IPS-20b (cell line): ENCODE measurements at regions not wholly inside any gene's neighbourhood (a gene's known extent, or its start where the extent isn't known, plus 50 kb on each side); places are given as distances from the start of the nearest gene placed in this dataset.
"Not testable (repeated sequence)": the region's sequence is repeated elsewhere in the genome, so short reads cannot be mapped to it uniquely, and the experiment has no call there.

Source experiments
- H3K27ac ChIP-seq: one replicate; pipeline ENCODE4 v1.5.1; 2013; ENCODE audit warnings: low read length
- H3K27me3 ChIP-seq: 2 replicates; pipeline ENCODE4 v1.6.1; 2013; ENCODE audit warnings: mild to moderate bottlenecking, low read length, inconsistent platforms; ENCODE audit not compliant: insufficient read depth
- H3K36me3 ChIP-seq: 2 replicates; pipeline ENCODE4 v1.6.1; 2013; ENCODE audit warnings: low read depth, mild to moderate bottlenecking, inconsistent platforms, low read length, moderate library complexity; ENCODE audit not compliant: insufficient read depth
- H3K4me1 ChIP-seq: 2 replicates; pipeline ENCODE4 v1.6.1; 2013; ENCODE audit warnings: mild to moderate bottlenecking, control low read depth, inconsistent platforms, low read length, moderate library complexity; ENCODE audit not compliant: insufficient read depth
- H3K4me3 ChIP-seq: 2 replicates; pipeline ENCODE4 v1.5.1; 2013; ENCODE audit warnings: mild to moderate bottlenecking, low read length, inconsistent platforms
- H3K9ac ChIP-seq: 2 replicates; pipeline ENCODE4 v1.6.1; 2013; ENCODE audit warnings: low read depth, mild to moderate bottlenecking, inconsistent platforms, low read length, moderate library complexity
- H3K9me3 ChIP-seq: 2 replicates; pipeline ENCODE4 v1.6.1; 2013; ENCODE audit warnings: mild to moderate bottlenecking, low read depth, low read length, inconsistent platforms; ENCODE audit not compliant: insufficient read depth

- H3K27ac ChIP-seq, result peak overlapping the region; percentile 85
- no peaks in the 10 kb centered on the region for H3K9me3 ChIP-seq
- peak overlapping the region; percentile 26; the same call in 1 of the 2 replicates for H3K4me3 ChIP-seq
- peak overlapping the region; percentile 19; the same call in 1 of the 2 replicates for H3K9ac ChIP-seq
- H3K27me3 ChIP-seq, result no peaks in the 10 kb centered on the region
- no peaks in the 10 kb centered on the region for H3K36me3 ChIP-seq
- peaks cover 26% of the 10 kb centered on the region for H3K4me1 ChIP-seq
Measured at GRCh38 chr9:78438211-78438610, 141.3 kb downstream of the PSAT1 start.

GRCh38 chr9:78438780-78439179 lies 141.9 kb downstream of the PSAT1 start:
- no peaks in the 10 kb centered on the region for H3K36me3 ChIP-seq
- no peaks in the 10 kb centered on the region for H3K27me3 ChIP-seq
- peaks cover 26% of the 10 kb centered on the region for H3K4me1 ChIP-seq
- H3K4me3 ChIP-seq, result peak overlapping the region; percentile 26; the same call in 1 of the 2 replicates
- no peaks in the 10 kb centered on the region for H3K9me3 ChIP-seq
- peak overlapping the region; percentile 85 for H3K27ac ChIP-seq
- peak overlapping the region; percentile 19; the same call in 1 of the 2 replicates for H3K9ac ChIP-seq

GRCh38 chr9:78439190-78439865 lies 142.4 kb downstream of the PSAT1 start:
- peak overlapping the region; percentile 19; the same call in 1 of the 2 replicates for H3K9ac ChIP-seq
- no peaks in the 10 kb centered on the region for H3K36me3 ChIP-seq
- H3K4me1 ChIP-seq, result peaks cover 26% of the 10 kb centered on the region
- H3K27me3 ChIP-seq, result no peaks in the 10 kb centered on the region
- H3K4me3 ChIP-seq, result peak overlapping the region; percentile 34; the same call in 1 of the 2 replicates
- H3K9me3 ChIP-seq, result no peaks in the 10 kb centered on the region
- H3K27ac ChIP-seq, result peak overlapping the region; percentile 85

- no peaks in the 10 kb centered on the region for H3K9me3 ChIP-seq
- H3K9ac ChIP-seq, result peak overlapping the region; percentile 36; the same call in 1 of the 2 replicates
- peak overlapping the region; percentile 34; the same call in 1 of the 2 replicates for H3K4me3 ChIP-seq
- H3K27me3 ChIP-seq, result no peaks in the 10 kb centered on the region
- no peaks in the 10 kb centered on the region for H3K36me3 ChIP-seq
- peaks cover 26% of the 10 kb centered on the region for H3K4me1 ChIP-seq
- H3K27ac ChIP-seq, result peak overlapping the region; percentile 9
Measured at GRCh38 chr9:78439866-78440830, 143.2 kb downstream of the PSAT1 start.

GRCh38 chr9:78441396-78441795 lies 144.5 kb downstream of the PSAT1 start:
- Histone ChIP-seq H3K4me3 (no peak overlapping the region), H3K9ac (no peak overlapping the region), H3K27ac (no peak overlapping the region), H3K9me3 (no peaks in the 10 kb centered on the region), H3K4me1 (peaks cover 26% of the 10 kb centered on the region), H3K36me3 (no peaks in the 10 kb centered on the region), H3K27me3 (no peaks in the 10 kb centered on the region)

- no peaks in the 10 kb centered on the region for H3K27me3 ChIP-seq
- H3K27ac ChIP-seq, result no peak overlapping the region
- no peak overlapping the region for H3K4me3 ChIP-seq
- H3K4me1 ChIP-seq, result peaks cover 26% of the 10 kb centered on the region
- H3K9ac ChIP-seq, result no peak overlapping the region
- no peaks in the 10 kb centered on the region for H3K9me3 ChIP-seq
- H3K36me3 ChIP-seq, result no peaks in the 10 kb centered on the region
Measured at GRCh38 chr9:78441822-78442431, 145.0 kb downstream of the PSAT1 start.

- H3K9ac ChIP-seq, H3K9me3 ChIP-seq, H3K4me3 ChIP-seq, H3K27ac ChIP-seq, H3K27me3 ChIP-seq, H3K36me3 ChIP-seq: not testable (repeated sequence)
- peaks cover 26% of the 10 kb centered on the region for H3K4me1 ChIP-seq
Measured at GRCh38 chr9:78442577-78442976, 145.7 kb downstream of the PSAT1 start.

- no peak overlapping the region for H3K9ac ChIP-seq
- H3K27me3 ChIP-seq, result no peaks in the 10 kb centered on the region
- H3K9me3 ChIP-seq, result no peaks in the 10 kb centered on the region
- H3K36me3 ChIP-seq, result no peaks in the 10 kb centered on the region
- no peak overlapping the region for H3K4me3 ChIP-seq
- H3K27ac ChIP-seq, result no peak overlapping the region
- H3K4me1 ChIP-seq, result peaks cover 12% of the 10 kb centered on the region; the same call in 1 of the 2 replicates
Measured at GRCh38 chr9:78443946-78444345, 147.0 kb downstream of the PSAT1 start.

- Histone ChIP-seq H3K4me1 (peaks cover 11% of the 10 kb centered on the region), H3K9me3 (no peaks in the 10 kb centered on the region), H3K9ac (no peak overlapping the region), H3K36me3 (no peaks in the 10 kb centered on the region), H3K27ac (no peak overlapping the region), H3K4me3 (no peak overlapping the region), H3K27me3 (no peaks in the 10 kb centered on the region)
Measured at GRCh38 chr9:78448960-78449673, 152.2 kb downstream of the PSAT1 start.

- Histone ChIP-seq H3K36me3 (no peaks in the 10 kb centered on the region), H3K4me1 (peaks cover 11% of the 10 kb centered on the region), H3K4me3 (no peak overlapping the region), H3K9ac (no peak overlapping the region), H3K27ac (no peak overlapping the region), H3K9me3 (no peaks in the 10 kb centered on the region), H3K27me3 (no peaks in the 10 kb centered on the region)
Measured at GRCh38 chr9:78453450-78453849, 156.5 kb downstream of the PSAT1 start.

GRCh38 chr9:78462611-78463010 lies 165.7 kb downstream of the PSAT1 start:
- Histone ChIP-seq H3K36me3 (no peaks in the 10 kb centered on the region), H3K27ac (no peak overlapping the region), H3K9ac (no peak overlapping the region), H3K27me3 (no peaks in the 10 kb centered on the region), H3K4me1 (no peaks in the 10 kb centered on the region), H3K9me3 (no peaks in the 10 kb centered on the region; the same call in 1 of the 2 replicates), H3K4me3 (no peak overlapping the region)
